ENCODE measurements at regions not wholly inside any gene's neighbourhood (a gene's known extent, or its start where the extent isn't known, plus 50 kb on each side); places are given as distances from the start of the nearest gene placed in this dataset.

GRCh38 chr2:105989070-105989469, 205.0 kb downstream of the UXS1 start:
- Mint-ChIP-seq H3K4me1 (peaks cover 11% of the 10 kb centered on the region), H3K27ac (no peak overlapping the region), H3K27me3 (no peaks in the 10 kb centered on the region), H3K4me3 (no peak overlapping the region), H3K36me3 (ENCODE audit: low read depth) (peaks cover 3% of the 10 kb centered on the region)
- peaks cover 5% of the 10 kb centered on the region for H3K9me3 ChIP-seq (ENCODE audit: control insufficient read depth, low read length, poor library complexity, severe bottlenecking)
- DNase-seq: no peak
- no peak for ATAC-seq

GRCh38 chr2:105977807-105978206, 216.3 kb downstream of the UXS1 start:
- ATAC-seq: no peak
- H3K9me3 ChIP-seq (ENCODE audit: control insufficient read depth, low read length, poor library complexity, severe bottlenecking): no peaks in the 10 kb centered on the region
- H3K4me3 Mint-ChIP-seq: no peak overlapping the region
- peaks cover 8% of the 10 kb centered on the region for H3K36me3 Mint-ChIP-seq (ENCODE audit: low read depth)
- H3K27ac Mint-ChIP-seq: no peak overlapping the region
- H3K27me3 Mint-ChIP-seq: peaks cover 5% of the 10 kb centered on the region
- no peak for DNase-seq
- peaks cover 12% of the 10 kb centered on the region for H3K4me1 Mint-ChIP-seq

- DNase-seq: no peak
- no peak for ATAC-seq
- H3K4me1 Mint-ChIP-seq: peaks cover 14% of the 10 kb centered on the region
These were observed 216.9 kb downstream of the UXS1 start for GRCh38 chr2:105977212-105977611.

GRCh38 chr2:105974812-105975211, 219.3 kb downstream of the UXS1 start:
- H3K9me3 ChIP-seq (ENCODE audit: control insufficient read depth, low read length, poor library complexity, severe bottlenecking): no peaks in the 10 kb centered on the region
- H3K4me3 Mint-ChIP-seq: no peak overlapping the region
- H3K27ac Mint-ChIP-seq: no peak overlapping the region
- peaks cover 17% of the 10 kb centered on the region for H3K4me1 Mint-ChIP-seq
- peaks cover 8% of the 10 kb centered on the region for H3K36me3 Mint-ChIP-seq (ENCODE audit: low read depth)
- no peak for ATAC-seq
- DNase-seq: no peak
- H3K27me3 Mint-ChIP-seq: peaks cover 5% of the 10 kb centered on the region

More at GRCh38 chr2:105977212-105977611, 216.9 kb downstream of the UXS1 start:
- H3K9me3 ChIP-seq (ENCODE audit: control insufficient read depth, low read length, poor library complexity, severe bottlenecking): no peaks in the 10 kb centered on the region
- H3K27me3 Mint-ChIP-seq: peaks cover 5% of the 10 kb centered on the region
- no peak overlapping the region for H3K27ac Mint-ChIP-seq
- no peak overlapping the region for H3K4me3 Mint-ChIP-seq
- H3K36me3 Mint-ChIP-seq (ENCODE audit: low read depth): peaks cover 8% of the 10 kb centered on the region

GRCh38 chr2:105972927-105973326, 221.2 kb downstream of the UXS1 start:
- H3K27ac Mint-ChIP-seq: no peak overlapping the region
- ATAC-seq (no peak), DNase-seq (no peak)
- no peaks in the 10 kb centered on the region for H3K9me3 ChIP-seq (ENCODE audit: control insufficient read depth, low read length, poor library complexity, severe bottlenecking)
- no peak overlapping the region for H3K4me3 Mint-ChIP-seq
- H3K27me3 Mint-ChIP-seq: peaks cover 5% of the 10 kb centered on the region
- H3K36me3 Mint-ChIP-seq (ENCODE audit: low read depth): peaks cover 8% of the 10 kb centered on the region
- peaks cover 17% of the 10 kb centered on the region for H3K4me1 Mint-ChIP-seq

- DNase-seq: no peak
- no peak overlapping the region for H3K4me3 Mint-ChIP-seq
- ATAC-seq: no peak
- peaks cover 5% of the 10 kb centered on the region for H3K27me3 Mint-ChIP-seq
- peaks cover 8% of the 10 kb centered on the region for H3K36me3 Mint-ChIP-seq (ENCODE audit: low read depth)
- peaks cover 17% of the 10 kb centered on the region for H3K4me1 Mint-ChIP-seq
- H3K9me3 ChIP-seq (ENCODE audit: control insufficient read depth, low read length, poor library complexity, severe bottlenecking): no peaks in the 10 kb centered on the region
- H3K27ac Mint-ChIP-seq: no peak overlapping the region
These were observed 221.9 kb downstream of the UXS1 start for GRCh38 chr2:105972246-105972645.

GRCh38 chr2:105969552-105969951, 224.5 kb downstream of the UXS1 start:
- H3K9me3 ChIP-seq (ENCODE audit: control insufficient read depth, low read length, poor library complexity, severe bottlenecking): no peaks in the 10 kb centered on the region
- DNase-seq: no peak
- Mint-ChIP-seq H3K36me3 (ENCODE audit: low read depth) (peaks cover 2% of the 10 kb centered on the region), H3K27me3 (no peaks in the 10 kb centered on the region), H3K4me1 (peaks cover 10% of the 10 kb centered on the region), H3K4me3 (peak overlapping the region; percentile 61), H3K27ac (peak overlapping the region; percentile 45)
- ATAC-seq: no peak

- no peaks in the 10 kb centered on the region for H3K9me3 ChIP-seq (ENCODE audit: control insufficient read depth, low read length, poor library complexity, severe bottlenecking)
- Mint-ChIP-seq H3K36me3 (ENCODE audit: low read depth) (no peaks in the 10 kb centered on the region), H3K27me3 (no peaks in the 10 kb centered on the region), H3K27ac (no peak overlapping the region), H3K4me1 (peaks cover 6% of the 10 kb centered on the region), H3K4me3 (no peak overlapping the region)
- ATAC-seq (no peak), DNase-seq (no peak)
These were observed 217.5 kb downstream of the NCK2 start for GRCh38 chr2:105962221-105962620.

- H3K36me3 Mint-ChIP-seq (ENCODE audit: low read depth): no peaks in the 10 kb centered on the region
- DNase-seq: no peak
- no peak overlapping the region for H3K27ac Mint-ChIP-seq
- no peaks in the 10 kb centered on the region for H3K27me3 Mint-ChIP-seq
- H3K4me1 Mint-ChIP-seq: peaks cover 6% of the 10 kb centered on the region
- H3K4me3 Mint-ChIP-seq: no peak overlapping the region
- no peak for ATAC-seq
- no peaks in the 10 kb centered on the region for H3K9me3 ChIP-seq (ENCODE audit: control insufficient read depth, low read length, poor library complexity, severe bottlenecking)
These were observed 217.0 kb downstream of the NCK2 start for GRCh38 chr2:105961599-105962146.

- peak overlapping the region; percentile 71 for H3K27ac Mint-ChIP-seq
These were observed 214.6 kb downstream of the NCK2 start for GRCh38 chr2:105959357-105959756.

GRCh38 chr2:105954891-105955290, 210.2 kb downstream of the NCK2 start:
- no peaks in the 10 kb centered on the region for H3K9me3 ChIP-seq (ENCODE audit: control insufficient read depth, low read length, poor library complexity, severe bottlenecking)
- ATAC-seq: no peak
- no peak for DNase-seq
- Mint-ChIP-seq H3K4me1 (peaks cover 24% of the 10 kb centered on the region), H3K27me3 (peaks cover 4% of the 10 kb centered on the region), H3K36me3 (ENCODE audit: low read depth) (no peaks in the 10 kb centered on the region), H3K4me3 (no peak overlapping the region), H3K27ac (no peak overlapping the region)

More at GRCh38 chr2:105959357-105959756, 214.6 kb downstream of the NCK2 start:
- Mint-ChIP-seq H3K4me1 (peaks cover 11% of the 10 kb centered on the region), H3K36me3 (ENCODE audit: low read depth) (no peaks in the 10 kb centered on the region), H3K27me3 (no peaks in the 10 kb centered on the region), H3K4me3 (no peak overlapping the region)
- DNase-seq: no peak
- no peak for ATAC-seq
- no peaks in the 10 kb centered on the region for H3K9me3 ChIP-seq (ENCODE audit: control insufficient read depth, low read length, poor library complexity, severe bottlenecking)

GRCh38 chr2:105953942-105954341, 209.2 kb downstream of the NCK2 start:
- Mint-ChIP-seq H3K4me3 (peak overlapping the region; percentile 19), H3K4me1 (peaks cover 27% of the 10 kb centered on the region), H3K27ac (no peak overlapping the region), H3K36me3 (ENCODE audit: low read depth) (no peaks in the 10 kb centered on the region), H3K27me3 (peaks cover 4% of the 10 kb centered on the region)
- no peak for DNase-seq
- H3K9me3 ChIP-seq (ENCODE audit: control insufficient read depth, low read length, poor library complexity, severe bottlenecking): no peaks in the 10 kb centered on the region
- no peak for ATAC-seq

- no peak overlapping the region for H3K27ac Mint-ChIP-seq
- H3K36me3 Mint-ChIP-seq (ENCODE audit: low read depth): no peaks in the 10 kb centered on the region
- no peaks in the 10 kb centered on the region for H3K9me3 ChIP-seq (ENCODE audit: control insufficient read depth, low read length, poor library complexity, severe bottlenecking)
- H3K4me1 Mint-ChIP-seq: peaks cover 30% of the 10 kb centered on the region
- no peak overlapping the region for H3K4me3 Mint-ChIP-seq
- DNase-seq (no peak), ATAC-seq (no peak)
- peaks cover 4% of the 10 kb centered on the region for H3K27me3 Mint-ChIP-seq
These were observed 207.4 kb downstream of the NCK2 start for GRCh38 chr2:105952131-105952530.

GRCh38 chr2:105951384-105951694, 206.6 kb downstream of the NCK2 start:
- no peak for DNase-seq
- no peak for ATAC-seq
- Mint-ChIP-seq H3K4me1 (peaks cover 30% of the 10 kb centered on the region), H3K36me3 (ENCODE audit: low read depth) (no peaks in the 10 kb centered on the region), H3K4me3 (no peak overlapping the region), H3K27me3 (peaks cover 4% of the 10 kb centered on the region), H3K27ac (no peak overlapping the region)
- no peaks in the 10 kb centered on the region for H3K9me3 ChIP-seq (ENCODE audit: control insufficient read depth, low read length, poor library complexity, severe bottlenecking)
